Astrocyte of the cerebellum (primary cell): ENCODE measurements at regions not wholly inside any gene's neighbourhood (a gene's known extent, or its start where the extent isn't known, plus 50 kb on each side); places are given as distances from the start of the nearest gene placed in this dataset.
A peak's percentile ranks its signal among the peaks of the same experiment; 100 is the strongest.

Experiments
- DNase-seq: peaks from one replicate; pipeline ENCODE4 v3.0.0-alpha.2; 2011; ENCODE audit warnings: low read depth
- H3K4me3 ChIP-seq: 2 replicates; pipeline ENCODE4 v1.5.1; 2011; ENCODE audit warnings: mild to moderate bottlenecking, low read depth, low read length, moderate library complexity
- in situ Hi-C: cut with HindIII; loops from 2 replicates; pipeline ENCODE4 v1.10.0; 2017; ENCODE audit warnings: low sequenced_read_pairs
- TF ChIP-seq, protein P1 (sequence below): IDR thresholded peaks from 2 replicates; pipeline ENCODE4 v1.5.1; 2012; ENCODE audit warnings: low read length, low read depth, moderate library complexity, mild to moderate bottlenecking; ENCODE audit errors: missing control alignments

DNA sequence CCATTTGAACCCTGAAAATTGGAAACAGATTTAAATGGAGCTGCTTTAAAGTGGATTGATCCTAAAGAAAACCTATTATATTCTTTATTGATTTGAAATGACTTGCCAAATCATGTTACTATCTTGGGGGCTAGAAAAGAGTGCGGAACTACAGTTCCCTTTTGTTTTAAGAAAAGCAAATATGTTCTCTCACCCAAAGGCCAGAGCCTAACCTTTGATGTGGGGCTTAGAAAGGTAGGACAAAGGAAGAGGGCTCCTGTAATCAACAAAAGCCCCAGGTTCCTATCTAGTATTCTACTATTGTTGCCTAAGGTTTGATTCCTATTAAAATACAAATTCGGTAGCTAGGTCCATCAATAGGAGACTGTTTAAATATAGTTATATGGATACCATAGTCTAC, 100.8 kb upstream of the BEND6 start:
- no peak for DNase-seq
- in situ Hi-C loops, result no loop called here
- TF ChIP-seq, protein P1, sequence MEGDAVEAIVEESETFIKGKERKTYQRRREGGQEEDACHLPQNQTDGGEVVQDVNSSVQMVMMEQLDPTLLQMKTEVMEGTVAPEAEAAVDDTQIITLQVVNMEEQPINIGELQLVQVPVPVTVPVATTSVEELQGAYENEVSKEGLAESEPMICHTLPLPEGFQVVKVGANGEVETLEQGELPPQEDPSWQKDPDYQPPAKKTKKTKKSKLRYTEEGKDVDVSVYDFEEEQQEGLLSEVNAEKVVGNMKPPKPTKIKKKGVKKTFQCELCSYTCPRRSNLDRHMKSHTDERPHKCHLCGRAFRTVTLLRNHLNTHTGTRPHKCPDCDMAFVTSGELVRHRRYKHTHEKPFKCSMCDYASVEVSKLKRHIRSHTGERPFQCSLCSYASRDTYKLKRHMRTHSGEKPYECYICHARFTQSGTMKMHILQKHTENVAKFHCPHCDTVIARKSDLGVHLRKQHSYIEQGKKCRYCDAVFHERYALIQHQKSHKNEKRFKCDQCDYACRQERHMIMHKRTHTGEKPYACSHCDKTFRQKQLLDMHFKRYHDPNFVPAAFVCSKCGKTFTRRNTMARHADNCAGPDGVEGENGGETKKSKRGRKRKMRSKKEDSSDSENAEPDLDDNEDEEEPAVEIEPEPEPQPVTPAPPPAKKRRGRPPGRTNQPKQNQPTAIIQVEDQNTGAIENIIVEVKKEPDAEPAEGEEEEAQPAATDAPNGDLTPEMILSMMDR, result no peak
- H3K4me3 ChIP-seq, result no peak overlapping the region

DNA sequence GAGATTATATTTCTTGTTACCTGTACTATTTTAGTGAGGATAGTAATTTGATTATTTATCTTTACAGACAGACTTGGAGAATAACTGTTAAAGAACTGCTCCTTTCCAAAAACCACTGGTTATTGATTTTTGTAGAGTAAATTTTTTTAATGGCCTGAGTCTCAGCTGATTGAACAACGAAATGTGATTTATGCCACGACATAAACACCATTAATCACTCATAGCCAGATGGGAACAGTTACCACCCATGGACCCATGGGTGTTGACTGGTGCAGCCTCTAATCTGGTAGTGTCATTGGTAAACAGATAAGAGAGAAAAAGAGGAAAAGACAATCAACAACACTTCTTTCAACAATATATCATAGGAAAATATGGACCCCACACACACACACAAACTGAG, 101.4 kb upstream of the BEND6 start:
- TF ChIP-seq, protein P1, result no peak
- in situ Hi-C loops, result no loop called here
- no peak overlapping the region for H3K4me3 ChIP-seq
- DNase-seq, result no peak

DNA sequence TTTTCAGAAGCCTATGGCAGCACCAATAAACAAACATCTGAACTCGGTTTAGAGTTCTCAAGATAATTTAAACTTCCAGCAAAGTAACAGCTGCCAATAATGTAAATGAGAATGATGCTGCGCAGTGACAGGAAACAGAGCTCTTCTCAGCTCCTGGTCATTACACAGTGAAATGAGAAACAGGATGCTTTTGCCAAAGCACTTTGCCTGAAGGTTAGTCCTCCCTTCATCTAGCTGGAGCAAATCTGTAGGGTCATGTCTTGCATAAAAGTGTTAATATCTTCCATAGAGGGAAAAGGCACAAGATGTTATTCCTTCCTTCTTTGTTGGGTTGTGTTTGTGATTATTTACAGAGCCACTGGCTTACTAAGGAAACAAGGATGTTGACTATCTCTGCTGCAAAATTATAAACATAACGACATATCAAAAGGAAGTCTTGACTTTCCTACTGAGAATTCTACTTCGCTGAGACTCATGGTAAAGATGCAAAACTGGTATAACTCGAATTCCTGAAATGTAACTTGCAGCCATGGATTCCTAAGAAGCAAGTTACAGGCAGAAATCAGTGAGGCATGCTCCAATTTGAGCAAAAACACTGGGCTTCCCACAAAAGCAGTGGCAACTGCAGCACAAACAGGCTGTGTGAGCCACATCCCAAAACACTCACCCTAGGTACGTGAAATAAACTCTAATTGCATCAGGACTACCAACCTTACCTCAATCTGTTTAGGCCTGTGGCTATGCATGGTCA, 102.5 kb upstream of the BEND6 start:
- in situ Hi-C loops, result no loop called here
- DNase-seq, result no peak
- H3K4me3 ChIP-seq, result peak overlapping the region; percentile 55
- TF ChIP-seq, protein P1, result no peak

DNA sequence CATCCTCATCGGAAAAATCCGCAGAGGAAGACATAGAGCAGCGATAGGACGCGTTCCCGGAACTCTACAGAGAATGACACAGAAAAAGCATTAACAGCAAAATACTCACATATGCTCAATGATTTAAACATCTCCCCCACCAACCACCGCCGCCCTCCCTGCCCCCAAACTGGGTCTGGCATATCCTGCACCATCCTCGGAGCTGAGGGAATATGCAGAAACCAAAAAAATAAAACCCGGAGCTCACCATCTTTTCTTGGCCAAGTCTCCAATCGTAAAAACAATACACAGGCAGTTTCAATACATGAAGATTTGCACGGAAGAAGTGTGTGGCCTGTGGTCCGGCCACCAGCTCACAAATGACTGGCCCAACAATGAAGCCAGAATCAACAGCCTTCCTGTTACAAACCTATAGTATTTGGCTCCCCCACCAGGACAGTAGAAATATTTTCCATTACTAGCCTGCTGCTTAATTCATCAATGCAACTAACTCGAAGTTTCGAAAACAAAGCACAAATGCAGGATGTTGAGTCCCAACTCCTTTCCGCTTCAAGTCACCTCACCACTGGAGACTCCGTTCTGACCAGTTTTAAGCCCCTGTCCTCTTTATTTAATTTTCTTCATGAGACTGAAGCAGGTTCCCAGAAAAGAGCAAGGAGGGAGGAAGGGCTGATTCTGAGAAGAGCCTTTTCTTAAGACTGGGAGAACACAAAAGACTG, 103.2 kb upstream of the BEND6 start:
- TF ChIP-seq, protein P1, result peak; percentile 64
- in situ Hi-C loops, result no loop called here
- H3K4me3 ChIP-seq, result peak overlapping the region; percentile 55
- DNase-seq, result peak; percentile 85

DNA sequence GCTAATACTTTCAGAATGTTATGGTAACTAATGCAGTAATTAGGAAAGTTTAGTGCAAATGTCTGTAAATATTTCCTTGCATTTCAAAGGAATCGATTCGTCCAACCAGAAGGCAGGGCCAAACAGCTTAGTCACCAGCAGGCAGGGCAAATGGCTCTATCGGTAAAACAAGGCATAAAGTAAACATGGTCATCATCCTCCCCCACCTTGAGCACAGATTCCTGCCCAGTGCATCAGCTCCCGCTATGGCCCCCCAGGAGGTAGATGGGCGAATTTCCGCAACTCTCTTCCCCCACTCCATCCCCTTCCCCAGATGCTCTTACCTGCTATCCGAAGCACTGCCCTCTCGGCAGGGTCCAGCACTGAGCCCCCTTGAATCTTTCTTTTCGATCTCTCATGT, 103.8 kb upstream of the BEND6 start:
- H3K4me3 ChIP-seq, result peak overlapping the region; percentile 55
- TF ChIP-seq, protein P1, result no peak
- no peak for DNase-seq
- in situ Hi-C loops, result no loop called here

DNA sequence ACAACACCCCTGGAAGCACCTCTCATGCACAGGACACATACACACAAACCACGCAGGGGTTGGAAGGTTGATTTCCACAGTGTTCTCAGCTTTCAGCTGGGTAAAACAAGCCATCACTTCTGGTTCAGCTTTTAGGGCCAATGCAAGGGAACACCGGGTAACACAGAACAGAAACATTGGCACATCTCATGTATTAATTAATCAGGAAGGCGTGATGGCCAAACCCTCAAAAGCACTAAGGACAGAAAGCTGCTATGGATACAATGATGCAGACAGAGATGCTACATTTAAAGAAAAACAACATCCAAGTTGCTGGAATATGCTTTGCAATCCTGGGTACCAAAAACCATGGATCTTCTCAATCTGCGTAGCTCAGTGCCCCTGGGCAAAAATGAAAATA, 104.3 kb upstream of the BEND6 start:
- peak overlapping the region; percentile 55 for H3K4me3 ChIP-seq
- TF ChIP-seq, protein P1, result no peak
- no peak for DNase-seq
- in situ Hi-C loops, result no loop called here
